Lung (tissue), 11 donors: ENCODE measurements at regions not wholly inside any gene's neighbourhood (a gene's known extent, or its start where the extent isn't known, plus 50 kb on each side); places are given as distances from the start of the nearest gene placed in this dataset.
A peak's percentile ranks its signal among the peaks of the same experiment; 100 is the strongest.

Source experiments
- ATAC-seq: fragments of 200-7000 bp; cut with Tn5 transposase; one replicate; pipeline ENCODE4 v1.9.1; 2020; ENCODE audit warnings: moderate number of reproducible peaks; ENCODE audit not compliant: insufficient read depth, low FRiP score
- DNase-seq, 3 donors: peaks; one replicate each; pipeline ENCODE4 v3.0.0-alpha.2; 2013 to 2017
- H3K27ac ChIP-seq, 2 donors: one replicate each; pipeline ENCODE4 v1.5.1; 2013; ENCODE audit warnings: mild to moderate bottlenecking in 2 of 2, moderate library complexity in 2 of 2, control low read depth in 1 of 2, inconsistent platforms in 1 of 2, low read depth in 1 of 2, low read length in 1 of 2
- H3K27me3 ChIP-seq, 3 donors: one replicate each; pipeline ENCODE4 v1.5.1; 2013; ENCODE audit warnings: low read length in 2 of 3; ENCODE audit not compliant: control insufficient read depth in 3 of 3, insufficient read depth in 3 of 3
- H3K36me3 ChIP-seq, 4 donors: one replicate each; pipeline ENCODE4 v1.5.1; 2013; ENCODE audit warnings: low read length in 4 of 4, mild to moderate bottlenecking in 1 of 4, moderate library complexity in 1 of 4; ENCODE audit not compliant: control insufficient read depth in 4 of 4, insufficient read depth in 4 of 4
- H3K4me1 ChIP-seq, 5 donors: one replicate each; pipeline ENCODE4 v1.5.1; 2013; ENCODE audit warnings: low read length in 5 of 5, mild to moderate bottlenecking in 2 of 5, moderate library complexity in 1 of 5; ENCODE audit not compliant: control insufficient read depth in 5 of 5, insufficient read depth in 5 of 5
- H3K4me3 ChIP-seq: one replicate; pipeline ENCODE4 v1.5.1; 2013; ENCODE audit warnings: mild to moderate bottlenecking, control low read depth, moderate library complexity
- H3K9ac ChIP-seq, 2 donors: one replicate each; pipeline ENCODE4 v1.5.1; 2013; ENCODE audit warnings: low read length in 2 of 2, control low read depth in 1 of 2; ENCODE audit not compliant: insufficient read depth in 1 of 2
- H3K9me3 ChIP-seq, 4 donors: one replicate each; pipeline ENCODE4 v1.5.1; 2013; ENCODE audit warnings: low read length in 3 of 4, mild to moderate bottlenecking in 1 of 4, moderate library complexity in 1 of 4; ENCODE audit not compliant: control insufficient read depth in 4 of 4, insufficient read depth in 3 of 4
- CTCF ChIP-seq: IDR thresholded peaks from 2 replicates; pipeline ENCODE4 v1.5.1; 2012; ENCODE audit warnings: mild to moderate bottlenecking; ENCODE audit errors: control extremely low read depth, extremely low read depth
- WGBS, 2 donors: extraction: QIAGEN DNeasy Blood & Tissue Kit; methylation state at CpG; one replicate each; pipeline ENCODE4 v1.1.7; 2013; 5-methylcytosine and 5-hydroxymethylcytosine counted together
- donor health status: control.
- donor health status: control.
- donor health status: Bipolar disorder and iron deficiency.
- donor health status: healthy.
- donor health status: DM: yes; HTN: yes; CAD: no.

- H3K9me3 ChIP-seq = peaks cover 0 to 4% (median 0%) of the 10 kb centered on the region in 4 donors
- ATAC-seq (no peak), DNase-seq (no peak)
- TF ChIP-seq CTCF = no peak
- no peak overlapping the region for H3K4me3 ChIP-seq
- no peaks in the 10 kb centered on the region for H3K4me1 ChIP-seq
- no peak overlapping the region for H3K9ac ChIP-seq
- peaks cover 0 to 3% (median 0%) of the 10 kb centered on the region in 3 donors for H3K27me3 ChIP-seq
- WGBS, 2 donors = 78 to 84% methylated on average over 12 of the region's 12 CpGs
- no peaks in the 10 kb centered on the region for H3K36me3 ChIP-seq
- no peak overlapping the region for H3K27ac ChIP-seq
Observed at GRCh38 chr5:6872441-6873160, 159.4 kb downstream of the TENT4A start.

GRCh38 chr5:6873359-6873758, 160.1 kb downstream of the TENT4A start:
- Histone ChIP-seq H3K4me3 (no peak overlapping the region), H3K27ac (no peak overlapping the region), H3K9ac (no peak overlapping the region), H3K4me1 (no peaks in the 10 kb centered on the region), H3K36me3 (no peaks in the 10 kb centered on the region), H3K9me3 (peaks cover 0 to 6% (median 0%) of the 10 kb centered on the region in 4 donors), H3K27me3 (peaks cover 0 to 3% (median 0%) of the 10 kb centered on the region in 3 donors)
- WGBS, 2 donors = 85 to 92% methylated on average over 3 of the region's 3 CpGs
- DNase-seq = no peak
- no peak for ATAC-seq
- no peak for TF ChIP-seq CTCF

- Histone ChIP-seq H3K27me3 (no peaks in the 10 kb centered on the region), H3K9me3 (peaks cover 0 to 4% (median 0%) of the 10 kb centered on the region in 4 donors), H3K4me3 (no peak overlapping the region), H3K4me1 (no peaks in the 10 kb centered on the region), H3K9ac (no peak overlapping the region), H3K27ac (no peak overlapping the region), H3K36me3 (no peaks in the 10 kb centered on the region)
- ATAC-seq (no peak), DNase-seq (peak in 1 of 3 donors; percentile 20)
- WGBS, 2 donors = 57 to 78% methylated on average over 6 of the region's 6 CpGs
- no peak for TF ChIP-seq CTCF
Observed at GRCh38 chr5:6875376-6875775, 162.1 kb downstream of the TENT4A start.
